Prostate gland (tissue), 2 donors: ENCODE measurements at regions not wholly inside any gene's neighbourhood (a gene's known extent, or its start where the extent isn't known, plus 50 kb on each side); places are given as distances from the start of the nearest gene placed in this dataset.

Source experiments
- DNase-seq: peaks from one replicate; pipeline ENCODE4 v3.0.0-alpha.2; 2019; ENCODE audit warnings: low spot score
- H3K27ac ChIP-seq, 2 donors: fragments of 200-600 bp; sonication (generic); 2 replicates each; pipeline ENCODE4 v1.5.1; 2017 to 2019
- H3K27me3 ChIP-seq: fragments of 200-600 bp; sonication (generic); replicated peaks from 2 replicates; pipeline ENCODE4 v1.5.1; 2019; ENCODE audit not compliant: insufficient read depth
- H3K36me3 ChIP-seq, 2 donors: fragments of 200-600 bp; sonication (generic); 1 replicate in 1 of 2; 2 replicates in 1 of 2; pipeline versions ENCODE4 v1.5.1 to v1.8.1; 2017 to 2019
- H3K4me1 ChIP-seq: fragments of 200-600 bp; sonication (generic); replicated peaks from 2 replicates; pipeline ENCODE4 v1.5.1; 2019
- H3K4me3 ChIP-seq, 2 donors: fragments of 200-600 bp; sonication (generic); 2 replicates each; pipeline ENCODE4 v1.5.1; 2017 to 2019
- H3K9me3 ChIP-seq: fragments of 200-600 bp; sonication (generic); 2 replicates; pipeline ENCODE4 v1.5.1; 2017
- POLR2A ChIP-seq: fragments of 450-650 bp; IDR thresholded peaks from one replicate; pipeline ENCODE4 v1.6.1; 2016; ENCODE audit warnings: antibody characterized with exemption, mild to moderate bottlenecking
- POLR2AphosphoS5 ChIP-seq: sonication (generic); formaldehyde crosslinking; IDR thresholded peaks from one replicate; pipeline ENCODE4 v1.6.1; 2017; ENCODE audit warnings: antibody characterized with exemption
- WGBS: methylation state at CpG from one replicate; pipeline ENCODE4 v1.1.5; 2018; 5-methylcytosine and 5-hydroxymethylcytosine counted together
- intact Hi-C: fragments of 100-400 bp; cut with DNase I; formaldehyde crosslinking; loops from one replicate; pipeline ENCODE4 v1.14.2; 2022
- TF ChIP-seq, protein P1 (sequence below), 4 experiments: fragments of 200-600 bp in 2 of 4; fragments of 450-650 bp in 2 of 4; sonication (generic) in 2 of 4; IDR thresholded peaks; 1 replicate in 3 of 4; 2 replicates in 1 of 4; pipeline ENCODE4 v1.5.1; 2016 to 2019; ENCODE audit warnings: antibody characterized with exemption in 4 of 4, mild to moderate bottlenecking in 2 of 4, moderate library complexity in 2 of 4

- no peak for DNase-seq
- 76% methylated on average over 4 of the region's 4 CpGs for WGBS
Observed at GRCh38 chr6:119482850-119483285, 133.3 kb upstream of the MAN1A1 start.

GRCh38 chr6:119481976-119482375 lies 132.4 kb upstream of the MAN1A1 start:
- TF ChIP-seq POLR2AphosphoS5 (no peak), POLR2A (no peak)
- TF ChIP-seq, protein P1, sequence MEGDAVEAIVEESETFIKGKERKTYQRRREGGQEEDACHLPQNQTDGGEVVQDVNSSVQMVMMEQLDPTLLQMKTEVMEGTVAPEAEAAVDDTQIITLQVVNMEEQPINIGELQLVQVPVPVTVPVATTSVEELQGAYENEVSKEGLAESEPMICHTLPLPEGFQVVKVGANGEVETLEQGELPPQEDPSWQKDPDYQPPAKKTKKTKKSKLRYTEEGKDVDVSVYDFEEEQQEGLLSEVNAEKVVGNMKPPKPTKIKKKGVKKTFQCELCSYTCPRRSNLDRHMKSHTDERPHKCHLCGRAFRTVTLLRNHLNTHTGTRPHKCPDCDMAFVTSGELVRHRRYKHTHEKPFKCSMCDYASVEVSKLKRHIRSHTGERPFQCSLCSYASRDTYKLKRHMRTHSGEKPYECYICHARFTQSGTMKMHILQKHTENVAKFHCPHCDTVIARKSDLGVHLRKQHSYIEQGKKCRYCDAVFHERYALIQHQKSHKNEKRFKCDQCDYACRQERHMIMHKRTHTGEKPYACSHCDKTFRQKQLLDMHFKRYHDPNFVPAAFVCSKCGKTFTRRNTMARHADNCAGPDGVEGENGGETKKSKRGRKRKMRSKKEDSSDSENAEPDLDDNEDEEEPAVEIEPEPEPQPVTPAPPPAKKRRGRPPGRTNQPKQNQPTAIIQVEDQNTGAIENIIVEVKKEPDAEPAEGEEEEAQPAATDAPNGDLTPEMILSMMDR (IDR thresholded peaks at IDR 0.05) = no peak
- H3K27ac ChIP-seq = no peak overlapping the region
- no peak overlapping the region for H3K4me3 ChIP-seq
- H3K36me3 ChIP-seq = no peaks in the 10 kb centered on the region
- H3K27me3 ChIP-seq = no peaks in the 10 kb centered on the region
- H3K9me3 ChIP-seq = no peaks in the 10 kb centered on the region
- 92% methylated on average over 1 of the region's 1 CpG for WGBS
- no peaks in the 10 kb centered on the region for H3K4me1 ChIP-seq
- intact Hi-C loops = no loop called here
- DNase-seq = no peak

More at GRCh38 chr6:119482850-119483285, 133.3 kb upstream of the MAN1A1 start:
- no peak for TF ChIP-seq POLR2A
- no peak for TF ChIP-seq POLR2AphosphoS5
- TF ChIP-seq, protein P1 (IDR thresholded peaks at IDR 0.05) = no peak
- H3K4me1 ChIP-seq = no peaks in the 10 kb centered on the region
- no peaks in the 10 kb centered on the region for H3K27me3 ChIP-seq
- no peaks in the 10 kb centered on the region for H3K9me3 ChIP-seq
- intact Hi-C loops = no loop called here
- H3K36me3 ChIP-seq = no peaks in the 10 kb centered on the region
- H3K4me3 ChIP-seq = no peak overlapping the region
- H3K27ac ChIP-seq = no peak overlapping the region

DNA sequence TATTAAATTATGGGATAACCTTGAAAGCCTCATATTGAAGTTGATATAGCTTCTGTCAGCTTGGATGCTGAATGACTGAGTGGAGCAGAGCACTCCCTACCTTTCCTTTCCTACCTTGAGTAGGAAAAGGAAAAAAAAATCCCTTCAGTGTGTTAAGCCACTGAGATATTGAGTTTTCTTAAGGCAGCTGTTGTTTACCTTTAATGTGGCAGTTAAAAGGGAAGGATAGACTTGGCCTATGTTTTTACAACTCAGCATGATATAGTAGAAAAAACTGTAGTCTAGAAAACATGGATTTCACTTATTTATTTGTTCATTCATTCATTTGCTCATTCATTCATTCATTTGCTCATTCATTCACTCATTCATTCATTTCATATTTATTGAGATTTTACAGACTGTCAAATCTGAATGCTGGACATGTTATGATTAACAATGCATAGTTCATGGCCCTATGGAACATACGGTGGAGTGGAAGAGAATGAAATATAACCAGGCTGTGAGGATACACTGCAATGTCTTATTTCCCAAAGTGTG lies 131.5 kb upstream of the MAN1A1 start:
- DNase-seq = no peak

DNA sequence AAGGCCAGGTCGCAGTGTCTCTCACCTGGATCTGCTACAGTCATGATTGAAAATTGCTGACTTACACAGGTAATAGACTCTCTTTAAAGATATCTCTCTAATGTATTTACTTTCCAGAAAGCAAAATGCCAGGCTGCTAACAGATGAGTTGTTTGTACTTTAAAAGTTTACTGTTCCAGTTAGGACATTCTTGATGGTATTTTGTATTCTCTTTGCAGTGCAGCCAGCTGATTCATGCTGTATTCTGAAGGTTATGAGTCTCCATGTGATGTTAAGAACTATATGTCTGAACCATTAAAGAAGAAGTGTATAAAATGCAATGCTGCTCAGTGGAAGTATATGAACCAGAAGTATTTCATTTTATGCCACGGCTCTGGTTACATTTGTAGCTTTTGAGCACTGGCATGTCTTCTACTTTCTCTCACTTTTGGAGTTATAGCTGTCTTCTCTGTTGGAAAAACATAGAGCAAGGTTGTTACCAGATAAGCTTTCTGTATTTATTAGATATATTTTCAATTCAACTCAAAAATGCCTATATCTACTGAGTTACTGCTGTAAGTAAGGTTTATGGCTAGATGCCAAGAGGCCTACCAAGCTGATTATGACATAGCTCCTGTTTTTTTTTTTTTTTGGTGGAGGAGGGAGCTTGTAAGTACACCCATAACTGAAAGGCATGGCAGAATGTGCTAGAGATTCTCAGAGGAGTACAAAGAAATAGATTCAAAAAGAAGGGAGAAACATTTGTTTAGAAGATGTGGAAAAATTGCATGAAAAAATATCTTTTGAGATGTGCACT lies 130.5 kb upstream of the MAN1A1 start:
- Histone ChIP-seq H3K27ac (no peak overlapping the region), H3K27me3 (no peaks in the 10 kb centered on the region), H3K4me1 (no peaks in the 10 kb centered on the region), H3K9me3 (no peaks in the 10 kb centered on the region), H3K4me3 (no peak overlapping the region), H3K36me3 (no peaks in the 10 kb centered on the region)
- DNase-seq = peak; percentile 11
- peak; percentile 66 for TF ChIP-seq POLR2AphosphoS5
- TF ChIP-seq, protein P1 (IDR thresholded peaks at IDR 0.05) = no peak
- WGBS = 63% methylated on average over 2 of the region's 2 CpGs
- intact Hi-C loops = no loop called here

More for the DNA sequence above, 131.5 kb upstream of the MAN1A1 start:
- Histone ChIP-seq H3K27ac (no peak overlapping the region), H3K4me1 (no peaks in the 10 kb centered on the region), H3K27me3 (no peaks in the 10 kb centered on the region), H3K36me3 (no peaks in the 10 kb centered on the region), H3K4me3 (no peak overlapping the region), H3K9me3 (no peaks in the 10 kb centered on the region)
- TF ChIP-seq POLR2AphosphoS5 = no peak
- TF ChIP-seq, protein P1 (IDR thresholded peaks at IDR 0.05) = no peak
- no peak for TF ChIP-seq POLR2A
- intact Hi-C loops = no loop called here
- WGBS = 90% methylated on average over 1 of the region's 1 CpG

- intact Hi-C loops = no loop called here
- DNase-seq = no peak
- Histone ChIP-seq H3K9me3 (no peaks in the 10 kb centered on the region), H3K27ac (no peak overlapping the region), H3K4me1 (no peaks in the 10 kb centered on the region), H3K4me3 (no peak overlapping the region), H3K36me3 (no peaks in the 10 kb centered on the region), H3K27me3 (no peaks in the 10 kb centered on the region)
- TF ChIP-seq POLR2AphosphoS5 (no peak), POLR2A (no peak)
- TF ChIP-seq, protein P1 (IDR thresholded peaks at IDR 0.05) = no peak
- WGBS = 87% methylated on average over 4 of the region's 4 CpGs
Observed at GRCh38 chr6:119476554-119476953, 127.0 kb upstream of the MAN1A1 start.
